Activated CD4-positive, alpha-beta T cell treated with anti-CD3 and anti-CD28 coated beads, Interleukin-2, amount 50 U/mL, for 16 hours (primary cell): ENCODE measurements at regions not wholly inside any gene's neighbourhood (a gene's known extent, or its start where the extent isn't known, plus 50 kb on each side); places are given as distances from the start of the nearest gene placed in this dataset.
"Not testable (repeated sequence)": the region's sequence is repeated elsewhere in the genome, so short reads cannot be mapped to it uniquely, and the experiment has no call there.

ENCODE experiments used
- DNase-seq: peaks from one replicate; pipeline ENCODE4 v3.0.0-alpha.2; 2020

DNA sequence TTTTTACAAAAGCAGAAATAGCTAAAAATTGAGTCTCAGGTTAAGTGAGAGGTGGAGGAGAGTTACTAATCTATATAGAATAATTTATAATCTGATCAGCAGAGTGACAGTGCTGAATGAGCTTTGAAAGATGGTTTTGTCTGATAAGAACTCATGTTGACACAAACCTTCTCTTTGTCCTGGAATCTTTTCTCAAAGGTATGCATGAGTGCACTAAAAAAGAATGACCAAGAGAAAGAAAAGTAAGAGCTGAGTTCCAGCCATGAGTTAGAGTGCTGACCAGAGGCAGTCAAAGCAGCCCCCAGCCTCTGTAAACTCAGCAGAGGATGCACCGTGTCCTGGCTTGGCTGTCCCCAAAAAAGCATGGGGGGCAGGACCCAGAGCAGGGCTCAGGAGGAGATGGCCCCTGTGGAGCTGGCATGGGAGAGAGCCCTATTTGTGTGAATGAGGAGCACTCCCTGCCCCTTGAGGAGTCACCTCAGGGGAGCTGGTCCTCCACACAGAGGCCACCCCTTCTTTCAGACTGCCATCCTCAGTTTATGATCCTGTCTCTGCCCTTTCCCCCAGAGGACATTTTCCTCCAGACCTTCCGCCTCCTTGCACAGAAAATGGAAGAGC lies 129.8 kb downstream of the SEC23A start:
- DNase-seq, result no peak

DNA sequence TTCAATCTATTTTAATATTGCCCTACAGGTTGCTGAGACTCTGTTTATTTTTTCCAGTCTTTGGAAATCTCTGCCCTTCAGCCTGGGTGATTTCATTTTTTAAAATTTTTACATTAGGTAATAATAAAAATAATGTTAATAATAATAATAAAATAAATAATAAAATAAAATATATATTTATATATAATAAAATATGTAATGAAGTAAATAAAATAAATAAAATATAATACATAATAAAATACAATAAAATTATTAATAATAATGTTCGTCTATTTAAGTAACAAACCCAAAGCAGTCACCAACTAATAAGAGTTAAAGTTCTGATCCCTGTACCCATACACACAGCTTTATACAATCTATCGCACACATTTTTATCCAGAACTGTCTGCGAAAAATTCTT lies 130.5 kb downstream of the SEC23A start:
- no peak for DNase-seq

- DNase-seq, result no peak
These were observed 131.6 kb downstream of the SEC23A start for GRCh38 chr14:38971258-38971921.

- DNase-seq, result no peak
These were observed 138.4 kb downstream of the SEC23A start for GRCh38 chr14:38964630-38965029.

GRCh38 chr14:38960946-38961531 lies 142.0 kb downstream of the SEC23A start:
- no peak for DNase-seq

DNA sequence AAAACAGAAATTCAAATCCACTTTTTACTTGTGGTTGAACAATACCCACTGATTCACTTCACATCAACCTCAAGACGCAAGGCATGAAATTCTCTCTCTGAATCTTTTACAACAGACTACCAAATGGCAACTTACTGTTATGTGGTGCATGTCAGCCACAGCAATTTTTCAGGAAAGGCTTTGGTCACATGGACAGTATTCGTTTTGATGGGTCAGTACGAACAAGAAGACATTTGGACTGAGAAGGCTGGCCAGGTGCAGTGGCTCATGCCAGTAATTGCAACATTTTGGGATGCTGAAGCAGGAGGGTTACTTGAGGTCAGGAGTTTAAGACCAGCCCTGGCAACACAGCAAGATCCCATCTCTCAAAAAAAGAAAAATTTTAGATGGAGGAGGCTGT lies 144.0 kb downstream of the SEC23A start:
- no peak for DNase-seq

DNA sequence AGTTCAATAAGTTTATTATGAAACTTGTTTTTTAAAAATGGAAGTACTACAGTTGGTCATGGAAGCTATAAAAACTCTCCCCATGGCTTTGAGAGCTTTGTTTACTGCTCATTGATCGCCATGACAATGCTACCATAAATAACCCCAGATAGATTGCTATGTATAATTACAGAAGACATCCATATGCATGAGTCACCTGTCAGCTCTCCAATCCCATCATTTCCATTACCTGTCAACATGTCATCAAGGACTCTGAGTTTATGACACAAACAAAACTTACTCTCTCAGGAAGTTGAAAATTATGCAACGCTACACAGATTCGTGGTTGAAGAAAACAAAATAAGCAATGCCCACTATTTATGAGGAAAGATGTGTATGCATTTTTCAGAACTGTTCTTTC lies 144.4 kb downstream of the SEC23A start:
- no peak for DNase-seq

GRCh38 chr14:38951451-38951850 lies 151.6 kb downstream of the SEC23A start:
- no peak for DNase-seq

- DNase-seq, result no peak
These were observed 152.4 kb downstream of the SEC23A start for GRCh38 chr14:38950676-38951075.

GRCh38 chr14:38948576-38948975 lies 154.5 kb downstream of the SEC23A start:
- DNase-seq, result no peak

DNA sequence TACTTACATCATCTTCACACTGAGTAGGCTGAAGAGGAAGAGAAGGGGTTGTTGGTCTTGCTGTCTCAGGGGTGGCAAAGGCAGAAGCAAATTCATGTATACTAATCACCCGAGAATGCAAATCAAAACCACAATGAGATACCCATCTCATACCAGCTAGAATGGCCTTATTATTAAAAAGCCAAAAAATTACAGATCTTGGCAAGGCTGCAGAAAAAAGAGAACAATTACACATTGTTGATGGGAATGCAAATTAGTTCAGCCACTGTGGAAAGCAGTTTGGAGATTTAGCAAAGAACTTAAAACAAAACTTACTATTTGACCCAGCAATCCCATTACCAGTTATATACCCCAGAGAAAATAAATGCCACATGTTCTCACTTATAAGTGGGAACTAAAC lies 154.9 kb downstream of the SEC23A start:
- no peak for DNase-seq

- DNase-seq, result no peak
These were observed 155.7 kb downstream of the SEC23A start for GRCh38 chr14:38947343-38947742.

DNA sequence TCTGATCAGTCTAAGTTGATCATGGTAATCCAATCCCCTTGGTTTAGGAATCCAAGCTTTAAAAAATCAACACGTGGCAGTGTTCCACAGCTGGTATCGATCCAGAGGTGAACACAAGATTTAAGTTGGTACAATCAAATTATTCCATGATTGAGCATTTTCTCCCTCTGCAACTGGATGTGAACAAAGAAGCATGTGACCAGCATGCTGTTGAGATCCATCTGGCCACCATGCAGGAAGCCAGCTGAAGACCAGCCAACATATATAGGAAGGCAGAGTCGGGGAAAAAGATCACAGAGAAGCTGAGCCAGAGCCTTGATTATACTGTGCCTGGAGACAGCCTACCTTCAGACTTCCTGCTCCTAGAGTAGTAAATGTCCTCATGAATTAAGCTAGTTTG lies 158.3 kb downstream of the SEC23A start:
- DNase-seq, result no peak

DNA sequence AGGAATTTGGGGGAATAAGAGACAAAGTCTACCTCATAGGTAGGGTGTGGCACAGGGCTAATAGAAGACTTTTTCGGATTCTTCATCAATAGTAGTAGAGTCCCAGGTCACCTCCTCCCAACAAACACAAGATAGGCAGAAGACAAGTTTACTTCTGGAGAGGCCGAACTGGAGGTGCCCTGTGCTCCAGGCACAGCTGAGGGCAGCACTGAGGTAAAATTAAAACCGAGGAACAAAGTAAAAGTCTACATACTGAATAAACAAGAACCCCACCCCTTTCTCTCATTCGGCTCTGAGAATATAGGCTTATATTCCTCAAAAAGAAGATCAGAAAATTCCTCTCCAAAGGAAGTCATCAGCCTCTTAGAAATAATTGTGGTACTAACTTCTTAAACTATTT lies 161.5 kb downstream of the SEC23A start:
- no peak for DNase-seq

DNA sequence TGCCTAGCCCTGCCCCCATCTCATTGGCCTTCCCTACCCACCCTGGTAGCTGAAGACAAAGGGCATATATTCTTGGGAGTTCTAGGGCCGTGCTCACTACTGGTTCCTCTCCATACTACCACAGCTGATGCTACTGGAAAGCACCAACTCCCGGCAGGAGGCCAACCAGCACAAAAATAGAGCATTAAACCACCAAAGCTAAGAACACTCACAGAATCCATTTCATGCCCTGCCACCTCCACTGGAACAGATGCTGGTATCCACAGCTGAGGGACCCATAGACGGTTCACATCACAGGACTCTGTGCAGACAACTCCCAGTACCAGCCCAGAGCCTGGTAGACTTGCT lies 170.4 kb downstream of the SEC23A start:
- not testable (repeated sequence) for DNase-seq

DNA sequence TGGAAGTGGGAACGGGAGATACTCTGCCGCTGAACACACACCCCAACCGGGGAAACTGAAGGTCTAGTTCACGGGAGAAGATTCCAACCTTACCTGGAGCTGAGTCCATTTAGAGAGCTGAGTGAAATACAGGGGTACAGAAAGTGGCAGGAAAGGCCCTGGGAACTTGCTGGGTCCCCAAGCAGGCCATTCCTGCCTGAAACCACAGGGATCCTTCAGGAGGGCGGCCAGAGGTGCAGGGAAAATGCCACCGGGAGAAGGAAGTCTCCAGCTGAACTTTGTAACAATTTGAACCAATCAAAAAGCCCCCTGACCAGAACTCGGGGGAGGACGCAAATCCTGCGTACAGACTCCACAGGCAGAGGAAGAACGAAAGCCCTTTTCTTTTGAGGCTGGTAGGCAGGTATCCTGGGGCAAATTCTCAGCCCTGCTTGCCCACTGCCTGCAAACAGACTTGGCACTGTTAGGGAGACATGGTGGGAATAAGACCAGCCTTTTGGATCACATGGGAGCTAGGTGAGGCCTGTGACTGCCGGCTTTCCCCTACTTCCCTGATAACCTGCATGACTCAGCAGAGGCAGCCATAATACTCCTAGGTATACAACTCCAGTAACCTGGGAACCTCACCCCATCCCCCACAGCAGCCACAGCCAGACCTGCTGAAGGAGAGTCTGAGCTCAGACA lies 170.9 kb downstream of the SEC23A start:
- DNase-seq, result no peak

DNA sequence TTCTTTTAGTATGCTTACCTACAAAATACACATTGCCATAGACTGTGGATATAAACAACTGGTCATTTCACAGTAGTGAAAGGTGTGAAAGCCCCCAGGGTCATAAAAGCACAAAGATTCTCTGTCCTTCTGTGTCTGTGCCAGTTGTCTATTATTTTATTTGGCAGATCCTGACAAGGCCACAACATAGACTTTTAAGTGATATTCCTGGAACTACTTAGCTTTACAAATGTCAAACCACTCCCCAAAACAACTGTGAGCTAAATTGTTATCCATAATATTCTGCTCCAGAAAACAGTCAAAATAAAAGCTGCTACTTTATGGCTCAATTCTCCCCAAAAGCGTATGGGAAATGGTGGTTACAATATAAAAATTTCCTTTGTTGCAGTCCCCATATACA lies 172.1 kb downstream of the SEC23A start:
- no peak for DNase-seq

DNA sequence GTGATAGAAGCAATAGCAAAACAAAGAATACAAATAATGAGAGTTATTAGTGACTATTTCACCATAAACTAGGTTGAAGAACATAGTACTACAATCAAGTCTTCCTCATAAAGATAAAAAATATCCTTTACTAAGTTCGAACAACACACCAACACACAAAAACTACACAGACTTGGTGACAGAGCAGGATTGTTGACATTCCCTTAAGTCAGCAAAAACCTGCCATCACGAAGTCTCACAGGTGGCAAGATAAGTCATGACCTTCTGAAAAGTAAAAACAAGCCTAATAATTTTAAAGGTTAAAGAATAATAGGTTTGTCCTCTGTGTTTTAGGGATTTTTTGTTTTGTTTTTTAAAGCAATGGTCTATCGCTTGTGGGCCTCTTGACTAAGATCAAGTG lies 173.0 kb downstream of the SEC23A start:
- no peak for DNase-seq

GRCh38 chr14:38929416-38929815 lies 173.6 kb downstream of the SEC23A start:
- no peak for DNase-seq

DNA sequence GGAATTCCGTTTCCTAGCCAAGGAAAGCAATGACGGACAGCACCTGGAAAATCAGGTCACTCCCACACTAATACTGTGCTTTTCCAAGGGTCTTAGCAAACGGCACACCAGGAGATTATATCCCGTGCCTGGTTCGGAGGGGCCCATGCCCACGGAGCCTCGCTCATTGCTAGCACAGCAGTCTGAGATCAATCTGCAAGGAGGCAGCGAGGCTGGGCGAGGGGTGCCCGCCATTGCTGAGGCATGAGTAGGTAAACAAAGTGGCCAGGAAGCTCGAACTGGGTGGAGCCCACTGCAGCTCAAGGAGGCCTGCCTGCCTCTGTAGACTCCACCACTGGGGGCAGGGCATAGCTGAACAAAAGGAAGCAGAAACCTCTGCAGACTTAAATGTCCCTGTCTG lies 181.1 kb downstream of the SEC23A start:
- DNase-seq, result not testable (repeated sequence)

GRCh38 chr14:38915125-38915524 lies 187.9 kb downstream of the SEC23A start:
- no peak for DNase-seq

GRCh38 chr14:38910092-38910491 lies 192.9 kb downstream of the SEC23A start:
- no peak for DNase-seq

DNA sequence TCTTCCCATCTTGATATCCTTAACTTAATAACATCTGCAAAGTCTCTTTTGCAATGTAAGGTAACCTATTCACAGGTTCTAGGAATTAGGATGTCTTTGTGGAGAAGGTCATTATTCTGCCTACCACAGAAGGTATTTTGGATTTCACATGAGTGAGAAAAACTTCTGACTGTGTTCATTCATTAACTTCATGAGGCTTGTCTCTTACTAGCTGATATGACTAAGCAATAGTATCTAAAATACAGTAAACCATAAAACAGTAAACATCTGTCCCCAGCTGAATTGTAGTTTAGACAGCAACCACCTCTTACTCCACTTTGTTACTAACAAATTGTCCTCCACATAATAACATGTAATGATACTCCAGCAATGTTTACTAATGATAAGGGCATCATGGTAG lies 198.1 kb downstream of the SEC23A start:
- no peak for DNase-seq

DNA sequence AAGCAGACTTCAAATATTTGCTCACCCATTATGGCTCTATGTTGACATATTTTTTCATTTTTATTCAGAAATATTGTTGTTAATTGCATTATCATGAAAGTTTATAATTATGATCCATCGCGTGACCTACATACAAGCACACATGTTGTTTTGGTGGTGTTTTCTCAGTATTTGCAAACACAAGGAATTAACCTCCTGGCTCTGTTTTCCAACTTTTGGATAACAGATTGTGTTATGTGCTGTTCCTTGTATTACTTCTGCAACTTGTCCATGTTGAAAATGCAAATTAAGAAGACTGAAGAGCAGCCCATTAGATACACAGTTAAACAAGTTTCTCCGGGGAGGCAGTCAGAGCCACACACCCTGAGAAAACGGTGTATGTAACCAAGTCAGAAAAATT lies 201.2 kb downstream of the SEC23A start:
- DNase-seq, result no peak
